AML-193 (cell line): ENCODE measurements at regions not wholly inside any gene's neighbourhood (a gene's known extent, or its start where the extent isn't known, plus 50 kb on each side); places are given as distances from the start of the nearest gene placed in this dataset.

Source experiments
- DNase-seq, 2 experiments: peaks; one replicate each; lab custom pipeline; 2025; lab: John Stamatoyannopoulos, UW

GRCh38 chr1:101317590-101317989, 80.8 kb downstream of the S1PR1 start:
- DNase-seq: no peak

- no peak for DNase-seq
Observed at GRCh38 chr1:101323535-101323934, 86.7 kb downstream of the S1PR1 start.

- DNase-seq: no peak
Observed at GRCh38 chr1:101325144-101325543, 88.3 kb downstream of the S1PR1 start.

- DNase-seq: no peak
Observed at GRCh38 chr1:101330427-101331130, 93.8 kb downstream of the S1PR1 start.

GRCh38 chr1:101331794-101332193, 95.0 kb downstream of the S1PR1 start:
- no peak for DNase-seq

GRCh38 chr1:101332633-101333032, 95.8 kb downstream of the S1PR1 start:
- no peak for DNase-seq

- DNase-seq: no peak
Observed at GRCh38 chr1:101333186-101333585, 96.4 kb downstream of the S1PR1 start.

- DNase-seq: no peak
Observed at GRCh38 chr1:101337968-101338367, 101.1 kb downstream of the S1PR1 start.

- DNase-seq: no peak
Observed at GRCh38 chr1:101338714-101339430, 102.1 kb downstream of the S1PR1 start.

GRCh38 chr1:101344745-101345144, 107.9 kb downstream of the S1PR1 start:
- no peak for DNase-seq

- DNase-seq: no peak
Observed at GRCh38 chr1:101346419-101346818, 109.6 kb downstream of the S1PR1 start.

GRCh38 chr1:101356013-101356412, 119.2 kb downstream of the S1PR1 start:
- no peak for DNase-seq

GRCh38 chr1:101356604-101357443, 120.0 kb downstream of the S1PR1 start:
- no peak for DNase-seq

GRCh38 chr1:101357444-101357986, 120.7 kb downstream of the S1PR1 start:
- peak; percentile 45 to 62 for DNase-seq

- DNase-seq: no peak
Observed at GRCh38 chr1:101360506-101360905, 123.7 kb downstream of the S1PR1 start.

GRCh38 chr1:101363891-101364318, 127.1 kb downstream of the S1PR1 start:
- no peak for DNase-seq

GRCh38 chr1:101364370-101365120, 127.7 kb downstream of the S1PR1 start:
- no peak for DNase-seq

- no peak for DNase-seq
Observed at GRCh38 chr1:101365186-101365585, 128.4 kb downstream of the S1PR1 start.

GRCh38 chr1:101365878-101366277, 129.1 kb downstream of the S1PR1 start:
- no peak for DNase-seq

GRCh38 chr1:101366513-101367215, 129.8 kb downstream of the S1PR1 start:
- DNase-seq: no peak

- DNase-seq: no peak
Observed at GRCh38 chr1:101367630-101368029, 130.8 kb downstream of the S1PR1 start.
